Embryonic facial prominence (tissue), 1 donor: ENCODE measurements at regions not wholly inside any gene's neighbourhood (a gene's known extent, or its start where the extent isn't known, plus 50 kb on each side); places are given as distances from the start of the nearest gene placed in this dataset.
"Not testable (repeated sequence)": the region's sequence is repeated elsewhere in the genome, so short reads cannot be mapped to it uniquely, and the experiment has no call there.

Experiments used
- DNase-seq: peaks from one replicate; pipeline ENCODE4 v3.0.0-alpha.2; 2016; ENCODE audit errors: extremely low spot score

GRCh38 chr7:25586513-25586912 lies 358.2 kb upstream of the NPVF start:
- no peak for DNase-seq

GRCh38 chr7:25594122-25594521 lies 365.8 kb upstream of the NPVF start:
- no peak for DNase-seq

GRCh38 chr7:25594728-25595127 lies 366.4 kb upstream of the NPVF start:
- DNase-seq: no peak

GRCh38 chr7:25595996-25596395 lies 367.7 kb upstream of the NPVF start:
- peak; percentile 49 for DNase-seq

- no peak for DNase-seq
Observed at GRCh38 chr7:25596443-25596842, 368.2 kb upstream of the NPVF start.

GRCh38 chr7:25597946-25598345 lies 369.7 kb upstream of the NPVF start:
- no peak for DNase-seq

- no peak for DNase-seq
Observed at GRCh38 chr7:25598765-25599164, 370.5 kb upstream of the NPVF start.

- no peak for DNase-seq
Observed at GRCh38 chr7:25600262-25600920, 372.1 kb upstream of the NPVF start.

- not testable (repeated sequence) for DNase-seq
Observed at GRCh38 chr7:25602730-25603426, 374.6 kb upstream of the NPVF start.

GRCh38 chr7:25603427-25603740 lies 375.1 kb upstream of the NPVF start:
- DNase-seq: not testable (repeated sequence)

GRCh38 chr7:25611196-25611595 lies 382.9 kb upstream of the NPVF start:
- no peak for DNase-seq

GRCh38 chr7:25613912-25614311 lies 385.6 kb upstream of the NPVF start:
- DNase-seq: no peak

- no peak for DNase-seq
Observed at GRCh38 chr7:25614415-25614814, 386.1 kb upstream of the NPVF start.

- no peak for DNase-seq
Observed at GRCh38 chr7:25615003-25615402, 386.7 kb upstream of the NPVF start.

- no peak for DNase-seq
Observed at GRCh38 chr7:25615593-25615992, 387.3 kb upstream of the NPVF start.

GRCh38 chr7:25617214-25617613 lies 388.9 kb upstream of the NPVF start:
- no peak for DNase-seq

GRCh38 chr7:25617673-25618072 lies 389.4 kb upstream of the NPVF start:
- no peak for DNase-seq

GRCh38 chr7:25619381-25619780 lies 391.1 kb upstream of the NPVF start:
- DNase-seq: no peak

- DNase-seq: no peak
Observed at GRCh38 chr7:25619963-25620799, 391.9 kb upstream of the NPVF start.

- no peak for DNase-seq
Observed at GRCh38 chr7:25621993-25622392, 393.7 kb upstream of the NPVF start.

- DNase-seq: no peak
Observed at GRCh38 chr7:25622695-25623094, 394.4 kb upstream of the NPVF start.

- no peak for DNase-seq
Observed at GRCh38 chr7:25624051-25624450, 395.8 kb upstream of the NPVF start.

GRCh38 chr7:25624833-25625232 lies 396.5 kb upstream of the NPVF start:
- DNase-seq: peak; percentile 70
